HG02970 (cell line): ENCODE measurements at regions not wholly inside any gene's neighbourhood (a gene's known extent, or its start where the extent isn't known, plus 50 kb on each side); places are given as distances from the start of the nearest gene placed in this dataset.
"Not testable (repeated sequence)": the region's sequence is repeated elsewhere in the genome, so short reads cannot be mapped to it uniquely, and the experiment has no call there.

Experiments
- ATAC-seq: cut with Tn5 transposase; IDR thresholded peaks from one replicate; pipeline ENCODE4 v1.9.1; 2021; ENCODE audit warnings: mild to moderate bottlenecking, moderate library complexity, moderate number of reproducible peaks; ENCODE audit not compliant: unreplicated experiment, low FRiP score

GRCh38 chr13:85148009-85148408 lies 651.2 kb downstream of the SLITRK6 start:
- no peak for ATAC-seq

- ATAC-seq: no peak
Observed at GRCh38 chr13:85142351-85142927, 656.8 kb downstream of the SLITRK6 start.

DNA sequence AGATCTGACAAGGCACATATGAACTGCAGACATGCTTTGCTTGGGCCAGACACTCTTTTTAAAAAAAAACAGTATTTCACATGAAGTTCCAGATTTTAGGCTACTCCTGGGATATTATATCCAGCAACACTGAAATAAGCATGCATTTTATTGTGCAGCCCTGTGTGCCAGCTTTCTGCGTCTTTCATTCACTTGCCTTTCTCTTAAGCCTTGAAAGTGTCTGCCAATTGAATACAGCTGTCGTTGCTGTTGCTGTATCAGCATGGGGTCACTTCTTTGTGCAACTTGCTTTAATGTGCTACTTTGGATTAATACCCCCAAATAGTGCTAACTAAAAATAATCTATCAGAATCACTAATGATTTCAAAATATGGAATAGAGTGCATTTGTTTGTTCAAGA lies 657.8 kb downstream of the SLITRK6 start:
- ATAC-seq: no peak

DNA sequence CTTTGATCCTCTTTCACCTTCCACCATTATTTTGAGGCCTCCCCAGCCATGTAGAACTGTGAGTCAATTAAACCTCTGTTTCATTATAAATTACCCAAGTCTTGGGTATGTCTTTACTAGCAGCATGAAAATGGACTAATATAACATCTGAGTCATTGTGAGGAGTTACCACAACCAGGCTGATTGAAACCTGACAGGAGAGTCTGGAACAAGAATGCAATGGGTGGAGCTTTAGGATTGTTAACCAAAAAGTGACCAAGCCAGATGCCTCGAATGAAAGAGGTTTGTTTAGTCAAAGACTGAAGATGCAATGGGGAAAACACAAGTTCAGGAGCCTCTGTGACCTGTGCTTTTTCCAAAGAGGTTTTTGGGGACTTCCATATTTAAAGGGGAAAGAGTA lies 659.0 kb downstream of the SLITRK6 start:
- ATAC-seq: no peak

DNA sequence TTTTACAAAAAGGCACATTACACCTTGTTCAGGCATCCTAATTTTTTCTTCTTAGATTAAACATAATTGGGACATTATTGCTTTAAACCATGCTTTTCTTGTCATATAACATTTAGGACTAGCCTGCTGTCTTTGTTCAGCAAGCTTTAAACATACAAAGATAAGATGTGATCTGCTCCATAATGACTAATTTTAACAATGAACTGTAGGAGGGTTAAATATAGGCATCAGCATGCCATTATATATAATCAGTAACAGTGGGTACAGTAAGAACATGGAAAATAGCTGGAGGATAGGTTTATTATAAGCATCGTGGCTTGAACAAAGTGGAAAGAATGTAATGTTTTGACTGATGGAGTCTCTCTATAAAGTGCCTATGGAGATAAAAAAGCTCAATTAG lies 661.7 kb downstream of the SLITRK6 start:
- ATAC-seq: no peak

DNA sequence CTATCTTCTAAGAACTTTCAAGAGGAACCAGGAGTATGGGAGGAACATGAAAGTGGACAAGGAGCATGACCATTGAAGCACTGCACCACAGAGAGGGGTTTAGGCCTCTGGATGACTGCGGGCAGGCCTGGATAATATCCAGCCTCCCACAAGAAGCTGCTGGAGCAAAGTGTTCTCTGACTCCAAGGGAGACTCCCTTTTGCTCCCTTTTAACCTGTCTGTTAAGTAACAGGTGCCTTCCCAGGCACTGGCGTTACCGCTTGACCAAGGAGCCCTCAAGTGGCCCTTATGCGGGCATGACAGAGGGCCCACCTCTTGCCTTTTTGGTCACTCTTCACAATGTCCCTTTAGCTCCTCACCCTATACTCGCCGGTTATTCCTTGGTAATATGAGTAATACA lies 666.2 kb downstream of the SLITRK6 start:
- ATAC-seq: no peak

GRCh38 chr13:85123501-85123900 lies 675.7 kb downstream of the SLITRK6 start:
- ATAC-seq: not testable (repeated sequence)

GRCh38 chr13:85108356-85108755 lies 690.9 kb downstream of the SLITRK6 start:
- no peak for ATAC-seq

DNA sequence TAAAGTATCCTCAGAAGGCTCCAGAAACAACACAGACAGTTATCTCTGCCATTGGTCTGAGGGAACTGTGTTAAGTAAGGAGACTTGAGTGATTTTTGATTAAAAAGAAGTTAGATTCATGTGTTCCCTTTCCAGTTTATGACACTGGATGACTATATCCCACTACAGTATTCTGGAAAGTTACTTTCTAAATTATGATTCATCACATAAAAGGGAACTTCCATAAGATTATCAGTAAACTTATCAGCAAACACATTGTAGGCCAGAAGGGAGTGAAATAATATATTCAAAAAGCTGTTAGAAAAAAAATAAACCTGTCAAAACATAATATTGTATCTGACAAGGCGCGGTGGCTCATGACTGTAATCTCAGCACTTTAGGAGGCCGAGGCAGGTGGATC lies 700.0 kb downstream of the SLITRK6 start:
- ATAC-seq: no peak

DNA sequence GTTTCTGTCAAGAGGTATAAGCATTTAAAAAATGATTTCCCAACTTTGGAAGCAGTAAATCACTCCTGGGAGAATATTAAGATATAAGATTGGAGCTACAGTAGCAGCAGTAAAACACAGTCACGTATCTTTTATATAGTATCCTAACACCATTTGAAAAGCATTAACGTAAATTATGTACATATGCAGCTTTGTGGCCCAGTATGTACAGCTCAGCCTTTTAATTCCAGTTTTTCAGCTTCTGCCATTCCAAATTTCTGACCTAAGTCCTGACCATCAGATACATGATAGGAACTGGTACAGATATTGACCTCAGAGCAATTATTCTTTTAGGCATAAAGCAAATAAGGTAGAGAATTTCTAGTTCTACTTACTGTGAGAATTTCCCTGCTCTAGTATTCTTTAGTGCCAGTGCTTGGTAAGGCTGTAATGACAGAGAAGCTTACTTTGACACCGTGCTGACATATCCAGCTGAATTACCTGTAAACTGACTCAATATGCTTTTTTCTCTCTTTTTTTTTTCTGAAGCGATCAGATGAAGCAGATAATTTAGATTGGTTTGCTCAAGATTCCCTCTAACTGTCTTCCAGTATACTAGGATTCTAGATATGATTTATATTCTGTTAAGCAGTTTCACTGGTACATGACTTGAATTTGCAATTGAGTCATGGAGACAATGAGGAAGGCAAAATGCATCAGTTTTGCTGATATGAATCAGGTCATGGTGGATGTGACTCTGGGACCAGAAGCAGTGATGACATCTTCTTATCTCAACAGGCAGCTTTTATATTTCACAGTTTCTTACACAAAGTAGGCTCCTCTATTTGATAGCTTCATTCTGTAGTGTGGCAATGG lies 703.6 kb downstream of the SLITRK6 start:
- ATAC-seq: no peak

- ATAC-seq: no peak
Observed at GRCh38 chr13:85093808-85094207, 705.4 kb downstream of the SLITRK6 start.

DNA sequence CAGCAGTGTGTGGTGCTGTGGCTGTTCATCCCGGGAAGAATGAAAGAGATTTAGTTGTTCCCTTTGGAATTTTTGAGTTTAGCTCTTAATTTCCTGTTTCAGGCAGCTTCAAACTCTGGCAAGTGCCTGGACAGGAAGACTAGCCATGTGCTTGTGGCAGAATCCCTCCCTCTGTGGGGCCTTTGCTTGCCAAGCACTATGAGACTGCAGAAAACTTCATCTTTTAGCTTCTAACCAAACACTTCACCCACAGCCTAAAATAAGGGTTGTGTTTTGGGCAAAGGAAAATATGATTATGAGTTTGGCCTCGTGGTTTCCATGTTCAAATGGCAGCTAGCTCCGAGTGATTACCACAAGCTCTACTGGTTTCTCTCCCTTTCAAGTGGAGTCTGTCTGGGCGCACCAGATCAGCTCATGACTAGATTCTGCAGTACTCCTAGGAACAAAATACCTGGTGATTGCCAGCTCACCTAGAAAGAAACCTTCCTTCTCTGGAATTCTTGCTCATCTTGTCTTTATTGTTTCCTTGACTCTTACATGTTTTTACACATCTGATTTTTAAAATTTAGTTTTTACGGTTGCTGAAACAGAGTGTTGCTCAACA lies 707.5 kb downstream of the SLITRK6 start:
- no peak for ATAC-seq

DNA sequence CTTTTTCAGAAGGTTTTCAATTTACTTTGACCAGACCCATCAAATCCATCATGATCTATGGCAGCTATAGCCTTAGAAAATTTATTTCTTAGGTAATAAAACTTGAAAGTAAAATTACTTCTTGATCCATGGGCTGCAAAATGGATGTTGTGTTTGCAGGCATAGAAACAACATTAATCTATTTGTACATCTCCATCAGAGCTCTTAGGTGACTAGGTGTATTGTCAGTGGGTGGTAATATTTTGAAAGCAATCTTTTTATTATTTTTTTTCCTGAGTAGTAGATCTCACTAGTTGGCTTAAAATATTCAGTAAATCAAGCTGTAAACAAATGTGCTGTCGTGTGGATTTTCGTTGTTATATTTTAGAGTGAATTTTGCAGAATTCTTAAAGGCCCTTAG lies 710.0 kb downstream of the SLITRK6 start:
- ATAC-seq: no peak

DNA sequence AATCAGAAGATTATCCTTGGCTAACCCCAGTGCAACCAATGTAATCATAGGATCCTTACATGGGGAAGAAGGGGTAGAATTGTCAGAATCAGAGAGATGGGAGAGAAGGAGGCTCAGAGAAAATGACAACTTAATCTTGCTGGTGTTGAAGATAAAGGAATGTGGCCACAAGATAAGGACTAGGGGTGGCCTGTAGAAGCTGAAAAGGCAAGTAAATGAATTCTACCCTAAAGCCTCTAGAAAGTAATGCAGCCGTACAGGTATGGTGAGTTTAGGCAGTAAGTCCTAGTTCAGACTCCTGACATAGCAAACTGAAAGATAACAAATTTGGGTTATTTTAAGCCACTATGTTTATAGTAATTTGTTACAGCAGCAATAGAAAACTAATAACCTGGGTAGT lies 718.5 kb downstream of the SLITRK6 start:
- ATAC-seq: no peak

GRCh38 chr13:85076343-85076742 lies 722.9 kb downstream of the SLITRK6 start:
- no peak for ATAC-seq

GRCh38 chr13:85074543-85075313 lies 724.5 kb downstream of the SLITRK6 start:
- no peak for ATAC-seq

- no peak for ATAC-seq
Observed at GRCh38 chr13:85068231-85068630, 731.0 kb downstream of the SLITRK6 start.

GRCh38 chr13:85040215-85040614 lies 759.0 kb downstream of the SLITRK6 start:
- ATAC-seq: no peak

DNA sequence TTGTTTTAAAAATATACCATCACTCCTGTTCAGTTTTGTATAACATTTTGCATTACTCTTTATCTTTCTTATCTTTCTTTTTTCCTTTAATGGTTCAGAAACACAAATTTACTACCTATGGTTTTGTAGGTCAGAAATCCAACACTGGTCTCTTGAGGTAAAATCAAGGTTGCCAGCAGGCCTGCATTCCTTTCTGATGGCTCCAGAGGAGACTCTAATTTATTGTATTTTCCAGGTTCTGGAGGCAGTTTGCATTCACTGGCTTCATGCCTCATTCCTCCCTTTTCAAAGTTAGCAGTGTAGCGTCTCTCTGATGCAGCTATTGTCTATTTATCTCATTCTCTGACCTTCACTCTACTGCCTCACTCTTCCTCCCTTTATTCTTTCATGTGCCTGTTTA lies 767.4 kb downstream of the SLITRK6 start:
- ATAC-seq: no peak

- ATAC-seq: no peak
Observed at GRCh38 chr13:85028035-85028434, 771.2 kb downstream of the SLITRK6 start.

DNA sequence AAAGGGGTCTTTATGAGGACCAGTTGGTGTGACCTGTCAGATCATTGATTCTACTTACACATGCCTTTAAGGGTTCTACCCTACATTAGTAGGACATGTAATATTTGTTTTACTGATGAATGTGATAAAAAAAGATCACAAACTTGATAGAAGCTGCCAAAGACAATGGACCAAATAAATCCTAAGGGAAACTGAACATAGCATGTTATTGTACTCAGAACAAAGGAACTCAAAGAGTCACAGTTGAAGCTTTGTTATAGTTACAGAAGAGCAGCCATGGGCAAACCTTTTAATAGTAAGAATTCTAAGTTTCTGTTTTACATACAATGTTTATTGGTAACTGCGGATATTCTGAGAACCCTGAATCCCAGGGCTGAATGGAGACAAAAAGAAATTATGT lies 780.1 kb downstream of the SLITRK6 start:
- ATAC-seq: no peak
